GM18502 (cell line): ENCODE measurements at regions not wholly inside any gene's neighbourhood (a gene's known extent, or its start where the extent isn't known, plus 50 kb on each side); places are given as distances from the start of the nearest gene placed in this dataset.
"Not testable (repeated sequence)": the region's sequence is repeated elsewhere in the genome, so short reads cannot be mapped to it uniquely, and the experiment has no call there.

ENCODE experiments used
- ATAC-seq: cut with Tn5 transposase; IDR thresholded peaks from one replicate; pipeline ENCODE4 v1.9.1; 2021; ENCODE audit warnings: mild to moderate bottlenecking; ENCODE audit not compliant: unreplicated experiment, poor library complexity

GRCh38 chr5:127210042-127210441 lies 80.6 kb upstream of the MEGF10 start:
- ATAC-seq, result no peak

DNA sequence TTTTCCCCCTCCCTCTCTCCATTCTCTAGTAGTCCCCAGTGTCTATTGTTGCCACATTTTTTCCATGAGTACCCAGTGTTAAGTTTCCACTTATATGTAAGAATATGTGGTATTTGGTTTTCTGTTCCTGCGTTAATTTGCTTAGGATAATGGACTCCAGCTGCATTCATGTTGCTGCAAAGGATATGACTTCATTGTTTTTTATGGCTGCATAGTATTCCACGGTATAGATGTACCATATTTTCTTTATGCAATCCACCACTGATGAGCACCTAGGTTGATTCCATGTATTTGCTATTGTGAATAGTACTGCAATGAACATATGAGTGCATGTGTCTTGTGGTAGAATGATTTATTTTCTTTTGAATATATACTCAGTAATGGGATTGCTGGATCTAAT lies 77.4 kb upstream of the MEGF10 start:
- ATAC-seq, result no peak

DNA sequence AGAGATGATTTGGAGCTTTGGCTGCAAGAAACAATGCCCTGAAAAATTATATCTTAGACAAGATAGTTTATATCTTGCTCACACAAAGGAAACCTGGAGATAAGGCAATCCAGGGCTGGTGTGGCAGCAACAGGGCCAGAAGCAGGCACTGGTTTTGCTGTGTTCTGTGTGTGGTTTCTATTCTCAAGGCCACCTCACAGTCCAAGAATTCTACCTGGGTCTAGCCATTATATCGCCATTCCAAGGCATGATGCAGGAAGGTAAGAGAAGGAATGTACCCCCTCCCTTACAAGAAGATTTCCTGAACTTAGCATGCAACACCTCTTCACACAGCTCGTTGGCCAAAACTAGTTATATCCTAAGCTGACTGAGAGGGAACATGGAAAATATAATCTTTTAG lies 74.5 kb upstream of the MEGF10 start:
- ATAC-seq, result no peak

DNA sequence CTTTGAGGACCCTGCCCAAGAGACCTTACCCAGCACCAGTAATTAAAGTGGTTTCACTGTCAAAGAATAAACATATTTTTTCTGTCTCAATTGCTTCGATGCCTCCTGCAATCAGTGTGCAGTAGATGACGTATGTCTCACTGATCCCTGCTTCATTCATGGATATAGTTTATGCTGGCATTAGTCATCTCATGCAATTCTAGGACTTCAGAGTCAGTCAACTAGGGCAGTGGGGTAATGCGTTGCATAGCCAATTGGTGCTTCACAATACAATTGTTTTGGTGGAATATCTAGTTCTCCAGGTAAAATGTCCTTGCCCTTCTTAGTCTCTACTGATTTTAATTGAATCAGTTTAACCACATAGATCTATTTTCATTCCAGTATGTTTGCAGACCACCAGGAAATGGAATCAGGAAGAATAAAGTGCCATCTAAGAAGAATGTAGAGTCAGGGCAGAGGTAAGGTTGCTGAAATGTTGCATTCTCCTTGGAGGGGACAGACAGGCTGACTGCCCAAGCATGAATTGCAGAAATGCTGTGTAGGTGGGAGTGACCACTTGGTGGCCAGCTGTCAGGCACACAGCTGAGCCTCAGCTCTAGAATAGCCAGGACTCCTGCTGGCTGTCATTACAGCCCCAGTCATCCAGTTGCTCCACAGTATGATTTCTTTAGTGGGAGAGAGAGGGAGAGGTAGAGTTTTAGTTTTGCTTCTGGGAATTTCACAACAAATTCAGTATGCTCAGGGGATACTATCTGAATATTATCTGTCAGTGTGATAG lies 73.5 kb upstream of the MEGF10 start:
- no peak for ATAC-seq

DNA sequence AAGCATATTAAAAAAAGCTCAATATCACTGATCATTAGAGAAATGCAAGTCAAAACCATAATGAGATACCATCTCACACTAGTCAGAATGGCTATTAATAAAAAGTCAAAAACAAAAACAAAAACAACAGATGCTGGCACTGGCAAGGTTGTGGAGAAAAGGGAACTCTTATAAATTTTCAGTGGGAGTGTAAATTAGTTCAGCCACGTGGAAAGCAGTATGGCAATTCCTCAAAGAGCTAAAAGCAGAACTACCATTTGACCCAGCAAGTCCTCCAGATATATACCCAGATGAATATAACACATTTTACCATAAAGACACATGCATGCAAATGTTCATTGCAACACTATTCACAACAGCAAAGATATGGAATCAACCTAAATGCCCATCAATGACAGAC lies 68.7 kb upstream of the MEGF10 start:
- ATAC-seq, result not testable (repeated sequence)

DNA sequence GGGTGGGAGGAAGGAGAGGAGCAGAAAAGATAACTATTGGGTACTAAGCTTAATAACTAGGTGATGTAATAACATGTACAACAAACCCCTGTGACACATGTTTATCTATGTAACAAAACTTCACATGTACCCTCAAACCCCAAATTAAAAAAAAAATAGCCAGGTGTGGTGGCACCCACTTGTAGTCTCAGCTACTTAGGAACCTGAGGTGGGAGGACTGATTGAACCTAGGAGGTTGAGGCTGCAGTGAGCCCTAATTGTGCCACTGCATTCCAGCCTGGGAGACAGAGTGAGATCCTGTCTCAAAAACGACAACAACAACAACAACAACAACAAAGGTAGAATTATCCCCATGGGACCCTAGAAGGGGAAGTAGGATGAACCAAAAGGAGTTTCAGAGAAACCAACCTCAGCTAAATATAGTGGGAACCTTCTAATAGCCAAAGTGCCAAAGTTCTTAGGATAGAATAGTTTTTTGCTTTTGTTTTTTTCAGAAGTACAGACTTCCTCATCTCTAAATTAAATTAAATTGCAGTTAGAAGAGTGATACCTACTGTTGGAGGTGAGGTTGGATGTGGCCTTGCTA lies 67.9 kb upstream of the MEGF10 start:
- peak; percentile 79 for ATAC-seq

DNA sequence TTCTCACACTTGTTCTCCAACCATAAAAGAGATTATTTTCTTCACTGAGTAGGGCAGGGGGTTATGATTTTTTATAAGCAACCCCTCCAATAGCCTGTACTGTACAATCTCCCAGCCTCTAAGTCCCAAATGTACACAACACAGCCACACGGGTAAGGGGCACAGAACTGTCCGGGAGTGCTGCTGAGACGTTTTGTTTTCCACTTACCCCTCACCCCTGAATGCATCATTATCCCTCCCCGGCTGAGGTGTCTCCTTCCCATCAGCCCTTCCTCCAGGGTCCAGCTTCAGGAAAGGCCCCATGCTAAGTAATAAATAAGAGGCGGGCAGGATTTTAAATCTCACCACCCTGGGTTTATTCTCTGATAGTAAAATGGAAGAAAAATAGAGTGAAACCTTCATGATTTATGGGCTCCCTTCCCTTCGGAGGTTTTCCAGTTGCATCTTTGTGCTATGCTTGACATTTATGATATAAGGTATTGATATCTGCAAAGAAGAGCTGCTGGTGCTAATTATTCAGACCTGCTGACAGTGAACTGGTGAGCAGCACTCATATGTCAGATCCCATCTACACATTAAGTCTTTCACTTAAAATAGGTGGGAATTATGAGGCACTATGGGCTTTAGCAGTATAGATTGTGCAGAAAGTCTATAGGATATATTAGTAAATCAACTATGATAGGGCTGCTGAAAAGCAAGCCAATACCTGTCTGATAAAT lies 67.2 kb upstream of the MEGF10 start:
- no peak for ATAC-seq

DNA sequence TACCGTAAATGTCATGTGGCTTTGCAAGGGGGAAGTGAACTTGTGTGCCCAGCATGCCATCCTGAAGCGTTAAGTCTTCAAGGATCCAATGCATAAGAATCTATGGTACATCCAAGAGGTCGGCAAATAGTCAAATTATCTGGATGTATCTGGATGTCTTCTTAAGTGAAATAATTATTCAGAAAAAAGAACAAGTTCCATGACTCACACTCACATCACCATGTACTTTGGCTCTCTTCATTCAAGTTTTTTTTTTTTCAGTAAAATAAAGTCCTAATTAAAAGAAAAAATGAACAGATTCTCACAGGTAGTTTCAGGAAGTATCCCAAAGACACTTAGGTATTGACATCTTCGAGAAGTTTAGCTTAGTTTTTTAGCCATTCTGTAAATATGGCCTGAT lies 62.7 kb upstream of the MEGF10 start:
- no peak for ATAC-seq

- no peak for ATAC-seq
These were observed 61.9 kb upstream of the MEGF10 start for GRCh38 chr5:127228540-127229184.

GRCh38 chr5:127229185-127229889 lies 61.3 kb upstream of the MEGF10 start:
- peak; percentile 88 for ATAC-seq

- no peak for ATAC-seq
These were observed 59.5 kb upstream of the MEGF10 start for GRCh38 chr5:127231118-127231517.

DNA sequence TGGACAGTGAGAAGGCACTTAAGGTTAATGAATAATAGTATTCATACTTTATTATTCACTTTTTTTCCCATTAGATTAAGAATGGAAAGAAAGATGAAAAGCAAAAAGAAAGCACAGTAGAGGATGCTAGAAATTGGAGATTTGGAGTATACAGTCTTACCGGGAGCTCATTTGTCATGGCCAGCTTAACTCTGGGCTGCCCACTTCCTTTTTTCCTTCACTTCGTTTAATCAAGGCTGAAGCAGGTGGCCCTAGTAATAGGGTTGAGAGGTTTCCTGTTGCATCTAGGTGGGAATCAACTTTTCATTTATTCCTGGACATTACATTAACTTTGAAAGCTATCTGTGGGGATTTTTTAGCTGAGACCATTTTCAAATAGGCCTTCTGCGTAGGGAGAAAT lies 57.0 kb upstream of the MEGF10 start:
- ATAC-seq, result no peak

DNA sequence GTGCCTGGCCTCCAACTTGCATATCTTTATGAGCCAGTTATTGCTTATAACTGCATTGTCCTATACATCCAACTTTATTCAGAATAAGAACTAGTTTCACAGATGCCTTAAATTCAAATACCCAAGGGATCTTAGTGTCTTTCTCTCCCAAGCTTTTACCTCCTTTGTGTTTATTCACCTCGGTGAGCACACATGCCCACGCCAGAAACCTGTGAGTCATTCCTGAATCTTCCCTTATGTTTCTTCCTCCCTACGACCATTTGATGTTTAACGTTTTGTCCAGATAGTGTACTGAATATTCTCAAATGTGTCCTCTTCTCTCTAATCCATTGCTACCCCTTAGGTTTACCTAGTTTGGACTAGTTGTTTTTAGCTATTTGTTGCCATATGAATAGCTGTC lies 55.5 kb upstream of the MEGF10 start:
- no peak for ATAC-seq

DNA sequence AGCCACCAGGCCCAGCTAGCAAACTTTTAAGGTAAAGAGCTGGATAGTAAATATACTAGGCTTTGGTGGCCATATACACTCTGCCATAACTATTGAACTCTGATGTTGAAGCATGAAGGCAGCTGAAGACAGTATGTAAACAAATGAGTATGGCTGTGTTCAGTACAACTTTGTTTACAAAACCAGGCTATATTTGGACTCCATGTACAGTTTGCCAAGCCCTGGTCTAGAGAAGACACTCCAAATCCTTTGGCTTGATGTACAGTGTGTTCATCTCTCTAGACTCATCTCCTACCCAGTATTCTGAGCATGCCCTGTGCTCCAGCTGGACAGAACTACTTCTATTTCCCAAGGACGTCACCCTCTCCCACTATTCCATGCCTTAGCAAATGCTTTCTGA lies 54.3 kb upstream of the MEGF10 start:
- ATAC-seq, result no peak
